ENCODE measurements at regions not wholly inside any gene's neighbourhood (a gene's known extent, or its start where the extent isn't known, plus 50 kb on each side); places are given as distances from the start of the nearest gene placed in this dataset.

- TF ChIP-seq GATA3 (IDR thresholded peaks at IDR 0.05; ENCODE audit: low read depth, low read length) = no peak
- TF ChIP-seq GATA2 (IDR thresholded peaks at IDR 0.05; ENCODE audit: low read depth, low read length) = no peak
Measured at GRCh38 chr18:55665506-55665905, 77.5 kb upstream of the TCF4 start.

Measured in SH-SY5Y (cell line).